H1 (cell line): ENCODE measurements at regions not wholly inside any gene's neighbourhood (a gene's known extent, or its start where the extent isn't known, plus 50 kb on each side); places are given as distances from the start of the nearest gene placed in this dataset.

Source experiments
- CTCF ChIA-PET: fragments of 300-600 bp; sonication (Branson Sonifier 250); formaldehyde crosslinking; loops from one replicate; lab custom pipeline; 2021; ENCODE audit not compliant: partially characterized antibody; lab: Charles Lee
- POLR2A ChIA-PET: fragments of 300-600 bp; sonication (Branson Sonifier 250); formaldehyde crosslinking; loops from one replicate; lab custom pipeline; 2021; ENCODE audit warnings: inconsistent platforms; ENCODE audit not compliant: partially characterized antibody; lab: Charles Lee
- DNase-seq, 2 experiments: peaks; one replicate each; pipeline versions ENCODE4 v3.0.0 to v3.0.0-alpha.2; 2010 to 2022; ENCODE audit warnings: low spot score in 2 of 2, low read depth in 1 of 2, mixed read lengths in 1 of 2
- FAIRE-seq: peaks from 2 replicates; lab custom pipeline; 2011; peaks lifted over from hg19 to GRCh38; lab: Jason Lieb, UNC
- H2AFZ ChIP-seq: 2 replicates; pipeline ENCODE4 v1.8.1; 2012; ENCODE audit warnings: low read length, inconsistent platforms
- H2AK5ac ChIP-seq: 2 replicates; pipeline ENCODE4 v1.6.1; 2013; ENCODE audit warnings: low read depth, low read length
- H2BK120ac ChIP-seq: replicated peaks from 2 replicates; pipeline ENCODE3; 2013; ENCODE audit warnings: low read depth, low read length, inconsistent platforms
- H2BK12ac ChIP-seq: 2 replicates; pipeline ENCODE4 v1.6.1; 2013; ENCODE audit warnings: low read depth, low read length
- H2BK15ac ChIP-seq: 2 replicates; pipeline ENCODE4 v1.6.1; 2013; ENCODE audit warnings: low read length
- H2BK20ac ChIP-seq: 2 replicates; pipeline ENCODE4 v1.6.1; 2013; ENCODE audit warnings: low read length
- H2BK5ac ChIP-seq: 2 replicates; pipeline ENCODE4 v1.6.1; 2013; ENCODE audit warnings: low read depth, low read length
- H3K14ac ChIP-seq: 2 replicates; pipeline ENCODE4 v1.6.1; 2013; ENCODE audit warnings: inconsistent platforms; ENCODE audit not compliant: insufficient read length
- H3K18ac ChIP-seq: 2 replicates; pipeline ENCODE4 v1.6.1; 2013; ENCODE audit warnings: low read length; ENCODE audit errors: extremely low read depth
- H3K23ac ChIP-seq: 2 replicates; pipeline ENCODE4 v1.6.1; 2013; ENCODE audit warnings: inconsistent platforms; ENCODE audit not compliant: insufficient read length
- H3K23me2 ChIP-seq: 2 replicates; pipeline ENCODE4 v1.6.1; 2013; ENCODE audit warnings: low read depth, low read length
- H3K27ac ChIP-seq: 2 replicates; pipeline ENCODE4 v1.6.1; 2011; ENCODE audit warnings: low read depth, low read length, inconsistent platforms
- H3K27me3 ChIP-seq, 4 experiments: replicated peaks in 1 of 4; 1 replicate in 1 of 4; 2 replicates in 3 of 4; pipeline versions ENCODE4 v1.6.1 to v1.8.1; 2011 to 2013; ENCODE audit warnings: low read length in 3 of 4, mild to moderate bottlenecking in 3 of 4, inconsistent platforms in 2 of 4, mixed read lengths in 2 of 4, moderate library complexity in 1 of 4; ENCODE audit not compliant: control insufficient read depth in 3 of 4, insufficient read depth in 3 of 4; ENCODE audit errors: extremely low read depth in 1 of 4
- H3K36me3 ChIP-seq, 4 experiments: 2 replicates each; pipeline versions ENCODE4 v1.6.1 to v1.8.1; 2011 to 2013; ENCODE audit warnings: mild to moderate bottlenecking in 4 of 4, low read length in 3 of 4, moderate library complexity in 2 of 4, control low read depth in 1 of 4, inconsistent platforms in 1 of 4; ENCODE audit not compliant: insufficient read depth in 4 of 4, control insufficient read depth in 2 of 4
- H3K4ac ChIP-seq: replicated peaks from 2 replicates; pipeline ENCODE3; 2013; ENCODE audit warnings: low read length, low read depth, mixed read lengths, inconsistent platforms; ENCODE audit not compliant: insufficient read length
- H3K4me1 ChIP-seq, 4 experiments: replicated peaks in 1 of 4; 1 replicate in 1 of 4; 2 replicates in 3 of 4; pipeline versions ENCODE4 v1.6.1 to v1.8.1; 2011 to 2013; ENCODE audit warnings: low read length in 3 of 4, inconsistent platforms in 2 of 4, mixed read lengths in 1 of 4; ENCODE audit not compliant: insufficient read depth in 4 of 4, control insufficient read depth in 3 of 4
- H3K4me2 ChIP-seq, 2 experiments: 2 replicates each; pipeline versions ENCODE4 v1.6.1 to v1.8.1; 2011 to 2013; ENCODE audit warnings: low read depth in 2 of 2, low read length in 2 of 2, control low read depth in 1 of 2, inconsistent platforms in 1 of 2, mild to moderate bottlenecking in 1 of 2; ENCODE audit not compliant: insufficient read depth in 1 of 2
- H3K4me3 ChIP-seq, 4 experiments: fragments of 200-600, 300-600 bp in 1 of 4; sonication (generic), shearing (Covaris generic), sonication (Bioruptor Twin) in 1 of 4; 2 replicates each; pipeline versions ENCODE4 v1.5.1 to v1.8.1; 2011 to 2016; ENCODE audit warnings: low read length in 4 of 4, low read depth in 3 of 4, control low read depth in 2 of 4, inconsistent platforms in 2 of 4, mild to moderate bottlenecking in 2 of 4, mixed read lengths in 1 of 4, moderate library complexity in 1 of 4; ENCODE audit not compliant: insufficient read depth in 2 of 4; ENCODE audit errors: extremely low read depth in 1 of 4
- H3K56ac ChIP-seq: replicated peaks from 2 replicates; pipeline ENCODE3; 2013; ENCODE audit warnings: low read depth, mild to moderate bottlenecking, mixed read lengths, low read length, inconsistent platforms; ENCODE audit not compliant: insufficient read length
- H3K79me1 ChIP-seq: 2 replicates; pipeline ENCODE4 v1.6.1; 2013; ENCODE audit warnings: low read depth, low read length, control low read depth
- H3K79me2 ChIP-seq, 2 experiments: 2 replicates each; pipeline versions ENCODE4 v1.6.1 to v1.8.1; 2012 to 2013; ENCODE audit warnings: low read length in 2 of 2, mild to moderate bottlenecking in 2 of 2, inconsistent platforms in 1 of 2; ENCODE audit not compliant: insufficient read depth in 2 of 2, control insufficient read depth in 1 of 2
- H3K9ac ChIP-seq, 4 experiments: replicated peaks in 1 of 4; 1 replicate in 1 of 4; 2 replicates in 3 of 4; pipeline versions ENCODE4 v1.6.1 to v1.8.1; 2011 to 2013; ENCODE audit warnings: low read depth in 3 of 4, low read length in 3 of 4, control low read depth in 2 of 4, mild to moderate bottlenecking in 2 of 4, moderate library complexity in 2 of 4, inconsistent platforms in 1 of 4; ENCODE audit errors: extremely low read depth in 1 of 4
- H3K9me3 ChIP-seq, 2 experiments: 2 replicates each; pipeline versions ENCODE4 v1.6.1 to v1.8.1; 2012 to 2013; ENCODE audit warnings: mild to moderate bottlenecking in 2 of 2, moderate library complexity in 2 of 2, control low read depth in 1 of 2, inconsistent platforms in 1 of 2, low read depth in 1 of 2, low read length in 1 of 2, mixed read lengths in 1 of 2; ENCODE audit not compliant: insufficient read depth in 2 of 2
- H4K20me1 ChIP-seq, 2 experiments: replicated peaks in 1 of 2; 2 replicates each; pipeline versions ENCODE3 to v1.8.1; 2011 to 2013; ENCODE audit warnings: inconsistent platforms in 2 of 2, low read length in 2 of 2, mild to moderate bottlenecking in 1 of 2; ENCODE audit not compliant: insufficient read depth in 2 of 2, control insufficient read depth in 1 of 2
- H4K5ac ChIP-seq: 2 replicates; pipeline ENCODE4 v1.6.1; 2013; ENCODE audit warnings: low read length, low read depth, mixed read lengths, inconsistent platforms; ENCODE audit not compliant: insufficient read length
- H4K8ac ChIP-seq: 2 replicates; pipeline ENCODE4 v1.8.0; 2013; ENCODE audit warnings: mild to moderate bottlenecking, moderate library complexity, low read length, inconsistent platforms; ENCODE audit not compliant: insufficient read depth; ENCODE audit errors: extremely low read depth
- H4K91ac ChIP-seq: replicated peaks from 2 replicates; pipeline ENCODE3; 2013; ENCODE audit warnings: low read length, mixed read lengths, inconsistent platforms; ENCODE audit not compliant: insufficient read length
- ASH2L ChIP-seq: fragments of 200-600, 300-600 bp; sonication (generic); IDR thresholded peaks from one replicate; pipeline ENCODE4 v1.7.1; 2017; ENCODE audit warnings: low read length
- BACH1 ChIP-seq: IDR thresholded peaks from 2 replicates; pipeline ENCODE4 v1.6.1; 2012; ENCODE audit warnings: low read length, improper control_type of control experiment
- KDM4A ChIP-seq: IDR thresholded peaks from one replicate; pipeline ENCODE4 v1.7.1; 2012; ENCODE audit warnings: low read depth, mild to moderate bottlenecking, moderate library complexity, low read length, inconsistent platforms; ENCODE audit not compliant: severe bottlenecking
- POU5F1 ChIP-seq: IDR thresholded peaks from 2 replicates; pipeline ENCODE4 v1.6.1; 2011; ENCODE audit warnings: low read depth, mild to moderate bottlenecking, low read length, moderate library complexity
- RFX5 ChIP-seq: IDR thresholded peaks from 2 replicates; pipeline ENCODE4 v1.6.1; 2011; ENCODE audit warnings: low read depth, low read length, improper control_type of control experiment, borderline replicate concordance
- RNF2 ChIP-seq: fragments of 200-900, 300-1000 bp; sonication (generic); IDR thresholded peaks from 2 replicates; pipeline ENCODE4 v1.7.1; 2016; ENCODE audit warnings: borderline replicate concordance, low read depth, mild to moderate bottlenecking, antibody characterized with exemption, low read length; ENCODE audit not compliant: poor library complexity, severe bottlenecking; ENCODE audit errors: missing control alignments
- RXRA ChIP-seq: IDR thresholded peaks from 2 replicates; pipeline ENCODE4 v1.6.1; 2011; ENCODE audit warnings: low read depth, mild to moderate bottlenecking, low read length, moderate library complexity; ENCODE audit not compliant: insufficient read depth
- SP2 ChIP-seq: IDR thresholded peaks from 2 replicates; pipeline ENCODE4 v1.6.1; 2012; ENCODE audit warnings: mild to moderate bottlenecking, low read length, inconsistent platforms
- SRF ChIP-seq: IDR thresholded peaks from 2 replicates; pipeline ENCODE4 v1.6.1; 2011; ENCODE audit warnings: mild to moderate bottlenecking, low read depth, low read length, moderate library complexity
- TAF1 ChIP-seq: IDR thresholded peaks from 2 replicates; pipeline ENCODE4 v1.6.1; 2011; ENCODE audit warnings: mild to moderate bottlenecking, low read depth, low read length
- TAF7 ChIP-seq: optimal IDR thresholded peaks from 2 replicates; pipeline ENCODE3; 2011; ENCODE audit warnings: low read depth, mild to moderate bottlenecking, inconsistent platforms, low read length, moderate library complexity, borderline replicate concordance
- USF2 ChIP-seq: IDR thresholded peaks from 2 replicates; pipeline ENCODE4 v1.6.1; 2011; ENCODE audit warnings: low read length, improper control_type of control experiment
- WGBS, 2 experiments: shearing (Covaris generic) in 1 of 2; methylation state at CpG; one replicate each; pipeline versions ENCODE4 v1.1.6 to v1.1.7; 2013 to 2015; ENCODE audit warnings: low lambda C conversion rate in 2 of 2, mixed read lengths in 2 of 2, inconsistent platforms in 1 of 2, low coverage in 1 of 2, missing lambda C conversion rate in 1 of 2; ENCODE audit not compliant: insufficient replicate concordance in 2 of 2, insufficient coverage in 1 of 2, insufficient read length in 1 of 2; ENCODE audit errors: extremely low coverage in 1 of 2, missing lambda C conversion rate in 1 of 2; 5-methylcytosine and 5-hydroxymethylcytosine counted together

GRCh38 chr10:9399275-9399983, 1344.9 kb downstream of the GATA3 start:
- H3K36me3 ChIP-seq: no peaks in the 10 kb centered on the region
- H3K23ac ChIP-seq: no peak overlapping the region
- no peaks in the 10 kb centered on the region for H4K20me1 ChIP-seq
- no peak overlapping the region for H2BK15ac ChIP-seq
- no peaks in the 10 kb centered on the region for H3K9me3 ChIP-seq
- no peak overlapping the region for H3K9ac ChIP-seq
- POLR2A ChIA-PET: no interaction called here
- WGBS, 2 experiments: 91% methylated on average over 6 of the region's 6 CpGs; no CpG with 5 or more reads in 1 of the 2 experiments
- H3K18ac ChIP-seq: no peak overlapping the region
- no peak overlapping the region for H3K27ac ChIP-seq
- no peak overlapping the region for H2BK12ac ChIP-seq
- H3K23me2 ChIP-seq: 0 out of 2 replicates have a peak, but pooled peaks cover 1% of the 10 kb centered on the region
- no peaks in the 10 kb centered on the region for H3K27me3 ChIP-seq
- CTCF ChIA-PET: no interaction called here
- no peak overlapping the region for H4K91ac ChIP-seq
- no peak overlapping the region for H4K5ac ChIP-seq
- no peak overlapping the region for H3K4me3 ChIP-seq
- H2AK5ac ChIP-seq: no peak overlapping the region
- H3K4me1 ChIP-seq: no peaks in the 10 kb centered on the region
- H3K79me1 ChIP-seq: no peaks in the 10 kb centered on the region
- no peak for DNase-seq
- H3K79me2 ChIP-seq: no peaks in the 10 kb centered on the region
- TF ChIP-seq USF2 (no peak), POU5F1 (no peak), RFX5 (no peak), SRF (no peak), RNF2 (no peak), TAF7 (no peak), RXRA (no peak), BACH1 (no peak), SP2 (no peak), KDM4A (no peak), TAF1 (no peak), ASH2L (no peak)
- TF ChIP-seq, all 59 proteins: peak for 0
- Histone ChIP-seq H3K14ac (no peak overlapping the region), H3K56ac (no peak overlapping the region), H3K4ac (no peak overlapping the region), H3K4me2 (no peak overlapping the region), H2BK120ac (no peak overlapping the region), H2BK5ac (no peak overlapping the region), H2AFZ (no peak overlapping the region), H2BK20ac (no peak overlapping the region), H4K8ac (no peak overlapping the region)
- FAIRE-seq: no peak
